ENCODE measurements at regions not wholly inside any gene's neighbourhood (a gene's known extent, or its start where the extent isn't known, plus 50 kb on each side); places are given as distances from the start of the nearest gene placed in this dataset.

- DNase-seq (ENCODE audit: low read depth, low spot score) = no peak
Observed at GRCh38 chr11:115716080-115716479, 211.9 kb upstream of the CADM1 start.

GRCh38 chr11:115715251-115715770 is 211.1 kb upstream of the CADM1 start:
- no peak for DNase-seq (ENCODE audit: low read depth, low spot score)

DNA sequence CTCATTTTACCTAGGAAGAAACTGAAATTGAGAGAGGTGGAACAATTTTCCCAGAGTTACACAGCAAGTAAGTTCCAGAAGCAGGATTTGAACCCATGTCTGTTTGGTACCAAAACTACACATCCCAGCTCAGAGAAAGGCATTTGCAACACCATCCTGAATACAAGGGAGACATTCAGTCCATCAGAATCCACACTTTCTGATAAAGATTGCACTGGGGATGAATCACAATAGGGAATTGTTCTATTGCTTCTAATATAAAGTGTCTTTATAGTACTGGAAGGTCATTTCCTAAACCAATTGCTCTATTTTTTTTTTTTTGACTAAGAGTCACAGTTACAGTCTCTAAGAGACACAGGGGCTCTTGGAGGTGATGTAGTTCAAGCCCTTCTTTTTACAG is 208.1 kb upstream of the CADM1 start:
- DNase-seq (ENCODE audit: low read depth, low spot score) = no peak

DNA sequence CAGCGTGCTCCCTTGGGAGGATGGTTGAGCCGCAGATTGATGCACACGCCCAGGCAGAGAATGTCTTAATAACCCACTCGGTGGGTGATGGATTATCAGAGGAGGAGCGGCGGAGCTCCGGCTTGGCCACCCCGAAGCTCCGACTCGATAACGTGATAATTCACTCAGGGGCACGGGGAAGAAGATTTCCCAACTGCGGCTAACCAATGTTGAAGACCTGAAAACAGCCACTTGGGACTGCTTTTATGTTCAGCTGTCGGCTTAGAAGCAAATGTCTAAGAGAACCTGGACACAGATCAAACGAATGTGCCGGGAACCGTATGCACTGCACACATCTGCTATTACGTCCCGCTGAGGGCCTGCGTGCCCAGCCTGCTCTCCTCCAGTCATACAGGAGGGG is 206.8 kb upstream of the CADM1 start:
- DNase-seq (ENCODE audit: low read depth, low spot score) = no peak

- DNase-seq (ENCODE audit: low read depth, low spot score) = no peak
Observed at GRCh38 chr11:115710426-115710825, 206.2 kb upstream of the CADM1 start.

GRCh38 chr11:115709297-115709696 is 205.1 kb upstream of the CADM1 start:
- DNase-seq (ENCODE audit: low read depth, low spot score) = no peak

DNA sequence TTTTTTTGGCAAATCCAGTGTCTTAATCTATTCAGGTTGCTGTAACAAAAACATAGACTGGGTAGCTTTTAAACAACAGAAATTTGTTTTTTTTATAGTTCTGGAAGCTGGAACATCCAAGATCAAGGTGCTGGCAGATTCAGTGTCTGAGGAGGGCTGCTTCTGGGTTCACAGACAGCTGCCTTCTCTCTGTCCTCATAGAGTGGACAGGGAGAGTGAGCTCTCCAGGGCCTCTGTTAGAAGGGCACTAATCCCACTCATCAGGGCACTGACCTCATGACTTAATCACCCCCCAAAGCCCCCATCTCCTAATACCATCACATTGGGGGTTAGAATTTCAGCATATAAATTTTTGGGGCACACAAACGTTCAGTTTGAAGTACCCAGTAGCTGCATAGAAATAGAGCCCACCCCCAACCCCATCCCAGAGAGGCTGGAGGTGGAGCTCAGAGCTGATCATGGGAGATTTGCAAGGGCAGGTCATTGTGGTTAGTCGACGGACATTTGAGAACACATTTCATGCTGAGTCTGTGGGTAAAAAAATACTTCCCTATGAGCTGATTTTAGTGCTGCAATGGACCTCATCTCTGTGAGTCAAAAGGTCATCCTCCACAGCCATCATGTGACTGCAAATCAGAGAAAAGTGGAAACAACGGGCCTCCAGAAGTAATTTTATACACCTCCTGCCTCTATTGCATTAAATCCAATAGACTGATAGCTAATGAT is 203.1 kb upstream of the CADM1 start:
- DNase-seq (ENCODE audit: low read depth, low spot score) = no peak

DNA sequence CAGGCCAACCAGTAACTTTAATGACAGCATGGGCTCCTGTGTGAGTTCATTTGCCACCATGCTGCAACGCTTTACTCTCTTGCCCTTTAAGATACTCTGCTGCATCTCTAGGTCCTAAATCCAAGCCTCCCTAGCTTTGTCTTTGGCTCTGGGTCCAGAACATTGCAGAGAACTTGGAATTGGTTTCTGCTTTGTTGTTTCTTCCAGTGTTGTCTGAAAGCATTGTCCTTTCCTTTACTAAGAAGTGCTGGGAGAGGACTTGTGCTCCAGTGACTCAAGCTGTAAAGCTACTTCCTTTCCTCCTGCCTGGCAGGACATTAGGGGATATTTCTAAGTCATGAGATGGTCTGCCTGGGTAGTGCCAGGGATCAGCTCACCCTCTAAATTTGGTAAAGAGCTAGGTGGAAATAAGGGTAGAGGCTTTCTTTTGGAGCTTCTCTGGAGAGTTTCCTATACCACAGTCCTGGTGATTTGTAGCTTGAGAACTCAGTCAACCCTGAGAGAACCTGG is 202.5 kb upstream of the CADM1 start:
- no peak for DNase-seq (ENCODE audit: low read depth, low spot score)

DNA sequence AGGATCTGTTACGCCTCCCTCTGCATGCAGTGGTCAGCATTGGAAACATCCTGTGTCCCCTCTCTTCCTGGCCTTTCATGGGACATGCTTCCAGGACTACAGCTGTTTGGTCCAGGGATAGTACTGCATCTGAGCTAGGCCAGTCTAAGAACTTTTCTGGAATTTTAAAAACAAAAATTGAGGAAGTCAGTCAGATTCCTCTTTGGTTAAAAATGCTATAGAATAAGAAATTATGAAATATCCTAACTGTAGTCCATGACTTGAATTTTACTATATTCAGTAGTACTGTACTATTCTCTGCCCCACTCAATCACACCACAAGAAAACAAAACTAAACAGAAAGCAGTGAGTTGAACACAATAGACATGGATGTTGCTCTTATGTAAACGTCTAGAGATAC is 201.0 kb upstream of the CADM1 start:
- DNase-seq (ENCODE audit: low read depth, low spot score) = no peak

DNA sequence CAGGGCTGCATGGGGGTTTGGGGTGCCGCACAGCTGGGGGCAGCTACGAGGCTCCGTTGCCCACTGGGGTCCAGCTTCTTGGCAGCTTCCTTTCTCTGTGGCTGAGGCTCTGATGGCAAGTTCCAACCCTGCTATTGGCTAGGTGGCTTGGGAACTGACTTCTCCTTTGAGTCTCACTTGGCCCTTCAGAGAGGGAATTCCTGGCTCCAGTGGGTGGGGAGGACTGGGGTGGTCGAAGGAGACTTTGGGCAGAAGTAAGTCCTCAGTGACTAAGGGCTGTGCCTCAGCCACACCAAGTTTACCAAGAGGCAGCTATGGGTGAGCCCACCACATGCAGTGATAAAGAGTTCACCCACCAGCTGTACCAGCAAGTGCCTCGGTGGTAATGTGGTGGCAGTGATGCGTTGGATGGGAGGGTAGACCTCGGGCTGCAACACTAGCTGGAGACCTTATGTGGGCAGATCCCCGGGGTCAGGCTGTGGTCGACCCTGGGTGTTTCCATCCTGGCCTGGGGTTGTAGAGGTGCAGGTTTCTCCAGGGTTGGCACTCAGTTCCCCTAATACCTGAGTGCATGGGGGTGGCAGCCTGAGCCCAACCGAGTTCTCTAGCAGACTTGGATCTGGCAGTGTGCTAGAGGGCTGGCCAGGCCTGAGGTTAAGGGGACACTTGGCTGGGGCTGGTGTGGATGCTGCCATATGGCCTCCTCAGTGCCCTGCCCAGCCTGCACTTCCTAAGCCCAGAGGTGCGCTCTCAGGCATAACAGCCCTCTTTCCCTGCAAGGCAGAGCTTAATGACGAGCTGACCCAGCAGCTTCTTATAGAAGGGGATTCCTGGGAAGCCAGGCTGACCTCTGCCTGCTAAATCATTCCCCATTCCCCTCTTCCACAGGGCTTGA is 197.0 kb upstream of the CADM1 start:
- DNase-seq (ENCODE audit: low read depth, low spot score) = no peak

- DNase-seq (ENCODE audit: low read depth, low spot score) = no peak
Observed at GRCh38 chr11:115700496-115700895, 196.3 kb upstream of the CADM1 start.

- no peak for DNase-seq (ENCODE audit: low read depth, low spot score)
Observed at GRCh38 chr11:115699733-115700132, 195.5 kb upstream of the CADM1 start.

- DNase-seq (ENCODE audit: low read depth, low spot score) = no peak
Observed at GRCh38 chr11:115699326-115699725, 195.1 kb upstream of the CADM1 start.

GRCh38 chr11:115698243-115698642 is 194.0 kb upstream of the CADM1 start:
- no peak for DNase-seq (ENCODE audit: low read depth, low spot score)

DNA sequence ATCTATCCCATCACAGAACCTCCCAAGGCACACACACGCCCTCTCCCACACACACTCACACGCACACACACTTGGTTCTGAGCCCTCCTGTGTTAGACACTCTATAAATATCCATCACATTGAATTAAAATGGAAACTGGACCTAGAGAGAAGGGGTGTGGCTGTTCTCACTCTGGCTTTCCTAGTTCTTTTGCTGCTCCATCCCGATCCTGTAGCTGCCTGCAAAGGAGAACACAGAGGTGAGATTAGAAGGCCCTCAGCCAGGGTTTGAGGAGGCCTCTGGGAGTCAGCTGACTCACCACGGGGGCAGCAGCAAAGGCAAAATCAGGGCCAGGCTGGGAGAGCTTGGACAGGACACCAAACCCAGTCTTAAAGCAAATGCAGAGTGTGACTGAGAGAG is 192.3 kb upstream of the CADM1 start:
- no peak for DNase-seq (ENCODE audit: low read depth, low spot score)

GRCh38 chr11:115695677-115696364 is 191.6 kb upstream of the CADM1 start:
- no peak for DNase-seq (ENCODE audit: low read depth, low spot score)

DNA sequence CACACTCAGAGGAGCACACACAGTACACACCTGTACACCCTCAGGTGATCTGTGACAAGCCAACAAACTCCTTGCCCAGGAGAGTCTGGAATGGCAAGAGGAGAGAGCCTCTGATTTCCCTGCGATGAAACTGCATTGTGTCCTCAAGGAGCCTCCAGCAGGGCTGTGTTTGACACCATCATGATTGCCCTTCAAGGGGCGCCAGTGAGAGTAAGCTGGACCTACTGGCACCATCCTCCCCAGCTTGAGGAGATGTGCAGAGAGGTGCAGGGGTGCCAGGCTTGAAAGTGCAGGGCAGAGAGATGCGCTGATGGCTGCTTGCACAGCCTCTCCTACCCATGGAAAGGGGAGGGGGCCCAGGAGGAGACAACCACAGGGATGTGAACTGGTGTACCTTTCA is 188.8 kb upstream of the CADM1 start:
- no peak for DNase-seq (ENCODE audit: low read depth, low spot score)

GRCh38 chr11:115691030-115691429 is 186.8 kb upstream of the CADM1 start:
- no peak for DNase-seq (ENCODE audit: low read depth, low spot score)

DNA sequence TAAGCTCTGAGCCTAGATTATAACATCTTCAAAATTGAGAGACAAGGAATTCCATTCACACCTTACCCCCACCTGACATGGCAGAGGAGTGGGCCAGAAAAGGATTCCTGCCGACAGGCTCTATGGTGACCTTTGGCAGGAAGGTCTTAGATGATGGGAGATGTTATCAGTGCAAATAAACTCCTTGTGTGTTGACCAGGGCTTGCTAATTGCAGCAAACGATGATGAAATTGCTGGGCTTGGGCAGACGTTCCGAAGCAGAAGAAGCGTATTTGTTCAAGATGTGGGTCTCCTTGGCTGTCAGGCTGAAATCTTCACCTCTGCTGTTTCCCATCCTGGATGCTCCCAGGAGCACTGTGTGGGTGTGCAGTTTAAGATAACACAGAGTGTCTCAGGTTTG is 183.7 kb upstream of the CADM1 start:
- DNase-seq (ENCODE audit: low read depth, low spot score) = no peak

DNA sequence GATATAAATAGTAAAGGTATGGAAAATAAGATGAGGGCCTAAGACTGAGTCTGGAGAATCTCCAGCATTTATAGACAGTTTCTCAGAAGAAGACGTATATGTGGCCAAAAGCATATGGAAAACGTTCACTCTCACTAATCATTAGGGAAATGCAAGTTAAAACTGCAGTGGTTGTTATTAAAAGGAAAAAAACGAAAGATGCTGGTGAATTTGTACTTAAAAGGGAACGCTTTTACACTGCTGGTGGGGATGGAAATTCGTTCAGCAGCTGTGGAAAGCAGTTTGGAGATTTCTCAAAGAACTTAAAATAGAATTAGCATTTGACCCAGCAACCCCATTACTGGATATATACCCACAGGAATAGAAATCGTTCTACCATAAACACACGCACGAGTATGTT is 180.5 kb upstream of the CADM1 start:
- no peak for DNase-seq (ENCODE audit: low read depth, low spot score)

DNA sequence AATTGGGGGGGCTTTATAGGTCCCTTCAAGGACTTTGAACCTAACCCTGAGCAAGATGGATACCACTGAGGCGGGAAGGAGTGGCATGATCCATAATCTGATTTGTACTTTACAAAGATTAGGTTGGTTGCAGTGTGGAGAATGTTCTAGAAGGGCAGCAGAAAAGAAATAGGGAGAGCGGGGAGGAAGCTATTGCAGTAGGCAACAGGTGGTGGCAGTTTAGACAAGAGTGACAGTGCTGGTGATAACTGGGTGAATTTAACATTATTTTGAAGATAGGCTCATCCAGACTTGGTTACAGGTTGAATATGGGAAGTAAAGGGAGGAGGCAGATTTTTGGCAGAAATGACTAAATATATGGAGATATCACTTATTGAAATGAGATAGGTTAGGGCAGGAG is 179.9 kb upstream of the CADM1 start:
- DNase-seq (ENCODE audit: low read depth, low spot score) = no peak

DNA sequence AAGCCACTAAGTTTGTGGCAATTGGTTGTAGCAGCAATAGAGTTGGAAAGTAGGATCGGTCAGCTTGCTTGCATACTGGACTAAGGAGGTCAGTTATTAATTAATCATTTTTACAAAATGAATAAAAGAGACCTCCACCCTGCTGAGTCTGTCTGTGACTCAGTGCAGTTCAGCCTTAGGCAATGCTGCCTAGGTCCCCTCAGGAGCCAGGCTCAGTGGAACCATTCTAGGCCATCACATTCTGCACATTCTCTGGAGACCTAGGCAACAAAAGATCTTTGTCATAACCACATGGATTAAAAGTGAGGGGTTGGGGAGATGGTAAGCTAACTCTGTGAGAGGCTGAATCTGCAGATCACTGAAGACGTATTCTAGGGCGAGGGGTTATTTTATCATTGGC is 178.7 kb upstream of the CADM1 start:
- DNase-seq (ENCODE audit: low read depth, low spot score) = no peak

Data from pulmonary artery endothelial cell (primary cell).